Inflammatory macrophage treated with lipopolysaccharide for 1 hour (primary cell): ENCODE measurements at regions not wholly inside any gene's neighbourhood (a gene's known extent, or its start where the extent isn't known, plus 50 kb on each side); places are given as distances from the start of the nearest gene placed in this dataset.
A peak's percentile ranks its signal among the peaks of the same experiment; 100 is the strongest.

Experiments used
- DNase-seq, 2 donors: peaks; one replicate each; pipeline ENCODE4 v3.0.0-alpha.2; 2020 to 2022

DNA sequence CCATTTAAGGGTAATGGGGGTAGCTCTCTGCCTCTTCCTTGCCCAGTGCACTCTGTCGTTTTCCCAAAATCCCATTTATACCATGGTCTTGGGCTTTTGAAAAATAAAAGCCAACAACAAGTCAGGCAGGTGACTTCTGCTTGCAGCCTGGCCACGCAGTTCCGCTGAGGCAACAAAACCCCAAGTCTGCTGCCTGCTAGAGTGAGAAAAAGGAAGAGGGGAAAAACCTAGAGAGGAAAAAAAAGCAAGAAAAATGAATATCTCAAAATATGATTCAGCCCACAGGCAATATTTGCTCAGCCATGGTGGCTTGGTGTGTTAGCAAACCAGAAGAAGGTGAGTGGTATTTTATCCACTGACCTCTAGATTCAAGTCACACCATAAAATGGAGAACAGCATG is 148.2 kb upstream of the FSTL4 start:
- no peak for DNase-seq

DNA sequence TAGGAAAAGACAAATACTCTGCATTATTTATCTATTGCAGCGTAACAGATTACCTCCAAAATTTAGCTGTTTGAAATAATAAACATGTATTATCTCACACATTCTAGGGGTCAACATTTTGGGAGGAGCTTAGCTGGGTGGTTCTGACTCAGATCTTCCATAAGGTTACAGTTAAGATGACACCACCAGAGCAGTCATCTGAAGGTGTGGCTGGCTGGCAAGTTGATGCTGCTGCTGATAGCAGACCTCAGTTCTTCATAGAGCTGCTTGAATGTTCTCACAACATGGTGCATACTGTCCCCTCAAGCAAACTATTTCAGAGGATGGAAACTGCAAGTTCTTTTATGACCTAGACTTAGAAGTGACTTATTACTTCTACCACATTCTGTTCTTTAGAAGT is 146.3 kb upstream of the FSTL4 start:
- DNase-seq = no peak

DNA sequence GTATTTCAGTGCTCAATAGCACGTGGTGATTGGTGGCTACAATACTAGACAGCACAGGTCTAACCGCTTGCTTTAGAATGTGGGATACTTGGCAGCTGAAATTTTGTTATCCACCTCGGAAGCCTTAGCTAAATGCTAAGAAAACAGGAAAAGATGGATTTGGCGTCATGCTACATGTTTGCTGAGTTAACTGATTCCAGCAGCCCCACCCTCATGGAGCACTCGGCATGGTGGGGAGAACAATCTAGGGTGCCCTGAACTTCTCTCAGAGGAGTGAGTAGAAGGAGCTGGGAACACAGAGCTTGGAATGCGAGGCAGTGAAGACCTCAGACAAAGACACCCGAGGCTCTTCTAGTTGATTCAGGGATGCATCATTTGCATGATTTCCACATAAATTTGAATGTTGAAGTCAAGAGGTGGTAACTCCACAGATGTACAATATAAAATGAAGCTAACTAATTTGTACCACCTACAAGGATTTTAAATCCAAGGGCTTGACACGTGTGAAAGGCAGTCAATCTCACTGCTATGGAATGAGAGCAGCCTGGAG is 145.1 kb upstream of the FSTL4 start:
- no peak for DNase-seq

DNA sequence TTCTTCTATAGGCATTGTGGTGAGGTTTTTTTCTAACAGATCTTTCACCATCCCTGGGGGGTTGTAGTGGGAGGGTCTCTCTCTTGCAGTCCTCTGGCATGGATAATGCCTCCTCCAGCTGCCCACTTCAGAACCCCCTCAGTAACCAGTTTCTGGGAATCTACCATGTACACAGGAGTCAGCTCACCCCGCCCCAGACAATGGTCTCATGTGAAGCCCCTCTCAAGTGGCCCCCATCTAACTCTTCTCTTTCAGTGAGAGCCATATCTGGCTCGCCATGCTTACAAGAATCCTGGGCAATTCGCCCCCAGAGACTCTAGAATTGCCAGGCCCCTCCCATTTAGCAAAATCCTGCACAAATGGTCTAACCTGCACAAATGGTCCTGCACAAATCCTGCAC is 144.4 kb upstream of the FSTL4 start:
- no peak for DNase-seq

DNA sequence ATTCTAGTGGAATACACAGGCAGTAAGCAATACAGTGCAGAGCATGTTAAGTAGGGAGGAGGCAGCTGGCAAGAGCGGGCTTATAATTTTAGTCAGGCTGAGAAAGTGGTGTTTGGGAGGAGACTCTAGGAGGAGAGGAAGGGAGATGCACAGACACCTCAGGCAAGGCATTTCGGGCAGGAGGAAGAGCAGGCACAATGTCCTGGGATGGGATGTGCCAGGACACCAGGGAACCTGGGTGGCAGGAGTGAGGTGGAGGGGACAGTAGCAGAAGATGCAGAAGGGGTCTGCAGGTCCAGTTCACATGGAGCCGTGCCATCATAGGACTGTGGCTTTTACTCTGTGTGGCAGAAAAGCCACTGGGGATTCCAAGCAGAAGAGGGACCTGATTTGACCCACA is 143.7 kb upstream of the FSTL4 start:
- DNase-seq = no peak

DNA sequence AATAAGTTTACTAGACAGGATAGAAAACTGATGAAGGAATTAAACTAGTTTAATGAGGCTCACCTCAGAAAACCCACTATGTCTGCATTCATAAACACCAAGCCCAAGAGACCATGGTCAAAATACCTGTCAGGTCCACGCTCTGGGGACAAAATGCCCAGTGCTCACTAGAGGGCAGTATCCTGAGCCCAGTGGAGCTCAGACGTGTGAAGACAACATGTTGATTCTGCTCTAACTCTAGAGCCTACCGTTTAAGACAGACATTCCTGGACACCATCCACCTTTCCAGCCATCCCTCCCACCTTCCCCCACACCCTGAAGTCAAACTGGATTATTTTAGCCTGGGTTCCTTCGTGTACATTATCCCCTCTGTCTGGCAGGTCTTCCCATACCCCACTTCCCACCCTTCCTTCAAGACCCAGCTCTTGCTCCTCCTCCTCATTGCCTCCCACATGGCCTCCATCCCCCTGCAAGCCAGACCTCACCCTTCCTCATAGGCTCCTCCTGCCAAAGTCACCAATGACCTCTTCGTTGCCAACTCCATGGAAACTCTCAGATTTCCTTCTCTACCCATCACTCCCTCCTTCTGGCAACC is 142.3 kb upstream of the FSTL4 start:
- DNase-seq = peak; percentile 13 to 31

DNA sequence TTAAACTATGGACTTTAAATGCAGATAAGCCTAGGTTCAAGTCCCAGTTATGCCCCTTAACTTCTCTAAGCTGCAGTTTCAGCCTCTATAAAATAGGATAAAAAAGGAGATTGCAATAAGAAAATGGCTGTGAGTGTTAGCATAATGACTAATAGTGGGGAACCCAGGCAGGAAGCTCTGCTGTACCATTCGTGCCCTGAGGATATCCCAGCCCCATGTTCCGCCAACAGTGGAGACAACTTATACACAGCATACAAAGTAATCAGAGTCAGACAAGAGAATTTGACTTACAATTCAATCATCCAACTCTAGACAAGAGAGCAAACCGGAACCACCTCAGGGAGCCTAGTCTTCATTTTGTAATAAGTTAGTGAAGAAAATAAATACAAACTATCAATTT is 141.5 kb upstream of the FSTL4 start:
- DNase-seq = no peak

DNA sequence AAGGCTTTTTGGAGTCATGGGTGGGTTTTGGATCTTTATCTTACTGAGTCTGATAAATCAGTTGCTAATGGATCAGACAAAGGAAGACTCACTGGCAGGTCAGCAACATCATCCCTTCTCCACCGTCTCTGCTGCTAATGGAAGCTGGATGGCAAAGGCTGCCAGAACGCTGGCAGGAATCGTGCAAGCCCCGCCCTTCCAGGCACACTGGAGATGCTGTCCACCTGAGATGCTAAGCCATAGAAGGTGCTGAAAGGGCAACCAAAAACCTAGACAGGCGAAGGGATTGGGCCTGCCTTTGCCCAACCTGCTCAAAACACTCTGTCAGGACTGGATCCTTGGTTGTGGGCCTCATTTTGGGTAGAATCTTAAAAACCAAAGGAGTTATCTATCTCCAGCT is 139.5 kb upstream of the FSTL4 start:
- no peak for DNase-seq

DNA sequence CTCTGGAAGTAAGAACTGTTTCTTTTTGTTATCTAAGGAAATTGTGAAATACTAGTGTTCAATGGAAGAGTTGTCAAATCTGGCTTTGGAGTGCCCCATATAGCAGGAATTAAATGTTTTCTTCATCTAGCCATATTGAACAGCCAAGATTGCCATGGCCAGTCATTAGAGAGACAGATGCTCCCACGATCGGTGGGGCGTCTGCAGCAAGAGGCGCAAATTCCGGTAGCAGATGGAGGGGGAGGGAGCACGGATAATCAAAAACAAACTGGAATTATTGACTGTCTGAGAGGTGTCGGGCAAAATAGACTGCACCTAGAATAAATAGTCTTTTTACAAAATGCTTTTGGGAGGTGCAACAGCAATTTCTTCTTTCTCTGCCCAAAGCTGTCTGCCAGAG is 139.1 kb upstream of the FSTL4 start:
- DNase-seq = no peak

DNA sequence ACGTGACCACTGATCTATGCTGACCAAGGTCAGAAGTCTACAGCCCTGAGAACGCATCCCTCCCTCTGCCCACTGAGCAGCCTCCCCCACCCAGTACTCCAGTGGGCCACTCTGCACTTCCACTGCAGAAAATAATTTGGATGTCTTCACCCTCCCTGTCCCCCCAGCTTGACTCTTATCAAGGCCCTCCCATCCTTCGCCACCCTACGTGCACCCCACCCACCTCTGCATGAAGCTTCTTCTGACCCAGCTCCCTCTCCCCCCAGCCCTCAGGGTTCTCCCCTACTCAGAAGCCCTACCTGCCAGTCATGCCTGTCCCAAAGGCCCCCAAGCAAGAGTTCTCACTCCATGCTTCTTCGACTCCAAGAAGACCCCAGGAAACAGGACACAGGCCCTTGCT is 138.5 kb upstream of the FSTL4 start:
- no peak for DNase-seq

DNA sequence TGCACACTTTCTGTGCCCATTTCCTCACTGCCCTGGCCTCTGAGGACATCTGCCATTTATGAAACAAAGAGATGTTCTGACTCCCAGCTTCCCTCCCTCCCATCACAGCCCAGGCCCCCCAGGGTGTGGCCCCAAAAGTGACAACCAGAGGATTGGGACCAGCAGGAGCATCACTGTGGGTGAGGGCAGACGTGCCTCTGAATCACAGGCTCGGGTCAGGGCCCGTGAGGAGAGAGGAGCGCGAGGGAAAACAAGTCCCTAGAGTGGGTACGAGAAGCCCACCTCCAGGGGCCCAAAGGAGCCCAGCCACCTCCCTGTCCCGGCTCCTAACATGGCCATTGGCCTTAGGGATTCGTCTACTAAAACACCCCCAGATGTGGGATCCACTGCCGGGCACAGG is 138.0 kb upstream of the FSTL4 start:
- DNase-seq = no peak

DNA sequence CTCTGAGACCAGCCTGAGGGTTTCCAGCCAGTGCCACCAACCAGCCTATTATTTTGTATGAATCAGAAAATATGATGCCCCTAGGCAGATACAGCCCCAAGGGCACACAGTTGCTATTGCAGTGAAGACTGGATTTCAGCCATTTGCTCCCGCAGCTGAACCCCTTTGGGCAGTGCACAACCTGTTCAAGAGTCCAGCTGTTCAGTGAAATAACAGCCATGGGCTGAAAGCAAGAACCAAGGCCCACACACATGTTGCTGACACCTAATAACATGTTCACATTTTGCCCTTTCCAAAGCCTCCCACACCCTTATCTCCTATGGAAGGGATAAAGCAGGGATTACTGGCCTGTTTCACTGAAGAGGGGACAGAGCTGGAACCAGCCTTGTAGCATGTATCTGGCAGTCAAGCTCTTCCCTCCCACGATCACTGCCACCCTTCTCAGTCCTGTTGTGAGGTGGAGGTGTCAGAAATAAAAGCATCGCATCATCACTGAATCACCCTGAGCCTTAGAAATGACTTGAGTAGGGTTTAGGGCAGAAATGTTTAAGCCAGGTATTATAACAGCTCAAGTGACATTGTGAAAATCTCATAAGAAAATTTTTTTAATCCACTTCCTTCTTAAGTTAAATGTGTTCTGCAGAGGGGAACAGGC is 137.1 kb upstream of the FSTL4 start:
- no peak for DNase-seq

DNA sequence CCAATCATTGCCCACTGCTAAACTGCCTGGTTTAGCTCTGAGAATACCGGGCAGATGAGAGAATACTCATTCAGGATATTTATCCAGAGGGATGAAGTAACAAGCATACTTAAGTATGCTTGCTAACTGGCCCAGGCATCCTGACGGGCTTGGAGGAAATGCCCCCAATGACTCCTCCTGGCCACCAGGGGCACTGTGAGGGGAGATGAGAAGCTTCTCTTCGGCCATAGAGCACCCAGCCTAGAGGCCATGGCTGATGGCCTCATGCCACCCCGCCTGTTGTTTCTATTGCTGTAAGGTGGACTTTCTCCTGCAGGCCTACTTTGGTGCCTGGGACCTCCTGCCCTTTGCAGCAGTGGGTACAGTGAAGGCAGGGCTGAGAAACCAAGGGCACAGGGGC is 134.5 kb upstream of the FSTL4 start:
- peak; percentile 1 to 17 for DNase-seq

DNA sequence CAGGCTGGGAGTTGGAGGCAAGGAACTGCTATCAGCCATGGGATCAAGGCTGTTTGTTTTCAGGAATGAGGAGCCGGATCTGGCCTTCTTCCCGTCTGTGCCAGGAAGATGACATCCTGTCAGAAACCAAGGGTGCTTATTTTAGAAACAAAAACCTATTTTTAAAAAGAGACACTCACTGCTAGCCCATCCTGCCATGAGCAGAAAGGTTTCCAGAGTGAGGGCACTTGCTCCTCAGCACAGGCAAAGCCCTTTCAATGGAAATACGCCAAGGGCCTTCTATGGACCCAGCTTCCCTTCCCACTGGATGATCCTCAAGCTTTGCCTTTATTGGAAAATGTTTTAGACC is 132.6 kb upstream of the FSTL4 start:
- no peak for DNase-seq

DNA sequence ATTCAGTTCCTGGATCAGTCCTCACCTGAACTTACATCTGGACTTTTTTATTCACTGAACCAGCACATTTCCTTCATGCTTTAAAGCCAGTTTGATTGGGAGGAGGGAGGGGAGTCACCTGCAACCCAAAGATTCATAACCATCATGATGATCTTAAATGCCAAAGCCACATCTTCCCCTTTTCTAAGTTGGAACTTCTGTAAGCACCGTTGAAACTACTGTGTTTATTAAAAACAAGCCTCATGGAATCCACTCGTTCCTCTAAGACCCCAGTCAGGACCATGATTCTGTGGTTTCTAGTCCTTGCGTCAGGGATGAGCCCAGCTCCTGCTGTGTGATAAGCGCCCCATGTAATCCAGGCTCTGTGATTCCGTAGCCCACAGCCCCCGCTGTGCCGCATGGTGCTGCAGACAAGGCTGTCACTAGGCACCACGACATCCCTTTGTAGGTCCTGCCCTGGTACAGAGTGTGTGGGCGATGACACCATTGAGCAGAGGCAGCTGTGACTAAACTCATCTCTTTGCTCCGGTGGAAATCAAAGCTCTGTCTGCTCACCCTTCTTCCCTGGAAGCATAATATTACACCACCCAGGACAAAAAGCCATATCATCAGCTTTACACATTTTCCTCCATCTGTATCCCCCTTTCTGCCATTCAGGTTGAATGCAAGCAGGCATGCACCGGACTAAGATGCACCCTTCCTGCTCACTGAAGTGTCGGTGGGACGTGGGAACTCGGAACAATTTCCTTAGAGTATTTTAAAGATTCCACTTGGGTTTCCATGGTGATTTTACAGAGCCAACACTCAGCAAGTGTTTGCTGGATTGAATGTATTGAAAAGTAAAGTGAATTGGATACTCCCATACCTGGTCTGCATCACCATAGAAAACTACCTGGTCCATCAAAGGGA is 132.0 kb upstream of the FSTL4 start:
- DNase-seq = no peak

DNA sequence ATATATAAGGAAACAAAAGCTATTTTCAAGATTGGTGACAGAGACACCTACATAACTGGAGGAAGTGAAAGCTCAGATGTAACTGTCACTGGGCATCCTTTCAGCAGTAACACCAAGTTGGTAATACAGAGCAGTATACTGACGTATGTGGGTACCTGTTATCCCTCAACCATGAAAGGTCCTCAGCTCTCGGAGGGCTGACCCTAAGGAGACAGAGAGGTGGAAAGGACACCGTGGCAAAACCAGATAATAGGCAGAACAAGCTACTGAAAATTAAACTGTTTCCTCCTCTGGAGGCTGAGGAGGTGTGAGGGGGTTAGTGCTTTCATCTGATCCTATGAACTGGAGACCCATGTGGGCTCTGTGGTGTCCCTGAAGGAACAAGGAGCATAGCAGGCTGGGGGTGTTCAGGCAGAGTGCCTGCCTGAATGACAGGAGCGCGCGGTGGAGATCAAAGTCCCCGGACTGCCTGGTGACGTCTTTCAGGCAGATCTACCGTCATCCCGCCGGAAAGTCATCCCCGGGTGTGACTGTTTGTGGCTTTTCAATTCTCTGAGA is 130.2 kb upstream of the FSTL4 start:
- DNase-seq = no peak

DNA sequence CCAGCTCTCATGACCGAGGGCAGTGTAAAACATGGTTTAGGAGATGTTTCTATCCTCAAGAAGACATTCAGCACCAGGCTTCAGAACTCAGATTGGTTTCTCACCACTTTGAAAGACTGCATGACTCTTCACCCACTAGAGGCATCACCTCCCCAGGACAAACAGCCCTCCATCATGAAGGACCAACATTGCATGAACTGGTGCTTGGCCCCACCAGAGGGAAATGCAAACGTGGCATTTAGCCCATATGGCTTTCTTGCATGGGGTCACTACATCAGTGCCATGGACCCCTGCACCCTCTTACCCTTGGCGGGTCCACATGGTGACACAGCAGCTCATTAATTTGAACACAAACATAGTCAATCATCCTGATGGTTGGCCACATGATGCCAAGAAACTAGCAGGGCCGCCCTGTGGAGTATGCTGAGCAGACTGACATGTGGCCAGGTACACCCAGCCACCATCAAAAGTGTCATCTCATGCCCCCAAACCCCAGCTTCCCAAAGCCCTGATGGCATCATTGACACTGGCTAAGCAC is 129.5 kb upstream of the FSTL4 start:
- no peak for DNase-seq

DNA sequence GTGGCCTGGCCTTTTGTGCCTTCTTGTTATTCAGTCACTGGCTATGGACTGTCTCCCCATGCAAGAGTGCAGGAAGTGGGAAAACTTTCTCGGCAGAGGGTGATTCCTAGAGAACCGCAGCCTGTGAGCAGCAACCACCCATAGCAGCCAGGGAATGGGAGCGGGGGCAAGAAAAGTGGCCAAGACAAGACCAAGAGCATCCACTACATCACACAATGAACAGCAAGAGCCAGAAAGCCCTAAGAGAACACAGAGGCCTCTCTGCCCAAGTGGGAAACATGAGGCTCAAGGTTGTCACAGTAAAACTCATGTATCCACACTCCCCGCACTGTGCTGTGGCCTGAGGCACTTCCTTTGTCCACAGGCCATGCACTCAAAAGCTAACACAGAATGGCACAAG is 129.1 kb upstream of the FSTL4 start:
- no peak for DNase-seq

DNA sequence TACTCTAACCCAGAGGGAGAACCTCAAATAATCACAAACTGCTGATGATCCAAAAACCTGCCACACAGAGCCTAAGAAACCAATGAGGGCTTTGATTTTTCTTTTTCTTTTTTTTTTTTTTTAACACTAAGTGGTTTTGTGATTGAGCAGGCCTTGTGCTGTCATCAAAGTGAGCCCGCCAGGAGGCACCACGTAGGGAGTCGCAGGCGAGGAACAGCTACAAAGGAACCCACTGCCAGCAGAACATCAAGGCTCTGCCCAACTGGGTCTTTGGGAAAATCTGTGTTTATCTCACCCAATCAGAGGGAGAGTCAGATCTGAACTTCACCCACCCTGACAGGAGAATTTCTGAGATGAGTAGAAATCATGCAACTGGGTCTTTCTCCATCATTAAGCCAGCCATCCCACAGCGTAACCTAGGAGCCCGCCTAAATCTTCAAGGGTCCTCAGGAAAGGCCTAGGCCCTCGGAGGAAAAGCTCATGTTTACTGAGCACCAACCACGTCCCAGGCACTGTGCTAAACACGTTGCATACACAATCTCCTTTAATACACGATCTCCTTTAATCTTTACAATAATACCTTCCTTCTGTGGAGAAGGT is 126.9 kb upstream of the FSTL4 start:
- no peak for DNase-seq

DNA sequence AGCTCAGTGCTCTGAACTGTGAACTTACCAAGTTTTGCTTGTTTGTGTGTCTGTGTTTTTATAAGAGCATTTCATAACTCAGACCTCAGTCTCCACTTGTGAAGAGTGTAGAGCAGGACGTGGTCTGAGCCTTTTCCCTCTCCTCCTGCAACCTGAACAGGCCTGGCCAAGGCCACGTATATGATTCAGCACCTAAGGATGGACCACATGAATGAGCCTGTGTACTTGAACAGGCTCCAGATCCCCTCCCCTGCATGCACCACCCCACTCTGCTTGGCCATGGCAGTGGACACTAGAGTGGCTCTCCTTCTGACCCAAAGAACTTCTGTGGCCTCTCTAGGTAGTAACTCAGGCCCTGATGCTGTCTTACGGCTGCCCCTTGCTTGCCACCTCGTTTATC is 125.9 kb upstream of the FSTL4 start:
- DNase-seq = no peak

DNA sequence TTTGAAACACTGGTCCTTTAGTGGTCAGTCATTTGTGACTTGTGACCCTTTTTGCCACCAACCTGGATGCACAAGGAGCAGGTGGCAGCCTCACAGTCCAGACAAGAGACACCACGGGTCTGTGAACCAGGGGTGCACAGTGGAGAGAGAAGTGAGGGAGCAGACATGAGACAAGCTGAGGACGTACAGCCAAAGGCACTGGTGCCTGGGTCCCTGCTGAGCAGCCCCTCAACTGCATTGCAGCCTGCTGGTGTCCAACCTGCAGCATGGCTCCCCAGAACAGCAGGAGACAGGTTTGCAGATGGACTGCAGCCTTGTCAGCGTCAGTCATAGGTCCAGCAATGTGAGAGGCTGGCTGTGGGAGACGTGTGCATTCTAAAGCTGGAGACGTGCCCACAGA is 124.2 kb upstream of the FSTL4 start:
- no peak for DNase-seq

DNA sequence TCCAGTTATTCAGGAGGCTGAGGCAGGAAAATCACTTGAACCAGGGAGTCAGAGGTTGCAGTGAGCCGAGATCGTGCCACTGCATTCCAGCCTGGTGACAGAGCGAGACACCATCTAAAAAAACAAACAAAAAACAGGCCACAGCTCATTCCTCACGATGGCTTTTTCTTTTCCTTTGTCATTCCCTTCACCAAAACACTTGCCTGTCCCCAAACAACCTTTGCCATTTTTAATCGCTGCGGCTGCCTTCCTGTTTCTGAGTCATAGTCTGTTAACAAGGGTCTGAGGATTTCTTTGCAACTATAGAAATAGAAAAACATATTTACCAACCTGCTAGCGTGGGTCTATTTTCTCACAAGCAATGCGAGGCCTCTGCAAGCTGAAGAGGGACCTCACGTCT is 123.0 kb upstream of the FSTL4 start:
- no peak for DNase-seq

DNA sequence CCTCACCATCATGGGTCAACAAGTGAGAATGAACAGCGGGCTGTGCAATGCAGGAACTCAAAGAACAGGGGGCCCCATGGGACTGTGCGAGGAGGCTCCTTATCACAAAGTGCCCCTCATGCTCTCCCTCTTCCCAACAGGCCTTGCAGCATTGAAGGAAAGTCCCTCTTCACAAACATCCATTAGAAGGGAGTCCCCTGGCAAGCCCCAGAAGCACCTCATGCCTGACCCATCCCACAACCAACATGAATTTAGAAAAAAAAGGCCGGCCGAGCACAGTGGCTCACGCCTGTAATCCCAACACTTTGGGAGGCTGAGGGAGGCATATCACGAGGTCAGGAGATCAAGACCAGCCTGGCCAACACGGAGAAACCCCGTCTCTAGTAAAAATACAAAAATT is 122.6 kb upstream of the FSTL4 start:
- DNase-seq = no peak
